ENCODE measurements at regions not wholly inside any gene's neighbourhood (a gene's known extent, or its start where the extent isn't known, plus 50 kb on each side); places are given as distances from the start of the nearest gene placed in this dataset.
A peak's percentile ranks its signal among the peaks of the same experiment; 100 is the strongest.

- DNase-seq: no peak
These were observed 236.8 kb downstream of the DLL1 start for GRCh38 chr6:170053966-170054661.

- DNase-seq: no peak
These were observed 237.7 kb downstream of the DLL1 start for GRCh38 chr6:170052991-170053821.

DNA sequence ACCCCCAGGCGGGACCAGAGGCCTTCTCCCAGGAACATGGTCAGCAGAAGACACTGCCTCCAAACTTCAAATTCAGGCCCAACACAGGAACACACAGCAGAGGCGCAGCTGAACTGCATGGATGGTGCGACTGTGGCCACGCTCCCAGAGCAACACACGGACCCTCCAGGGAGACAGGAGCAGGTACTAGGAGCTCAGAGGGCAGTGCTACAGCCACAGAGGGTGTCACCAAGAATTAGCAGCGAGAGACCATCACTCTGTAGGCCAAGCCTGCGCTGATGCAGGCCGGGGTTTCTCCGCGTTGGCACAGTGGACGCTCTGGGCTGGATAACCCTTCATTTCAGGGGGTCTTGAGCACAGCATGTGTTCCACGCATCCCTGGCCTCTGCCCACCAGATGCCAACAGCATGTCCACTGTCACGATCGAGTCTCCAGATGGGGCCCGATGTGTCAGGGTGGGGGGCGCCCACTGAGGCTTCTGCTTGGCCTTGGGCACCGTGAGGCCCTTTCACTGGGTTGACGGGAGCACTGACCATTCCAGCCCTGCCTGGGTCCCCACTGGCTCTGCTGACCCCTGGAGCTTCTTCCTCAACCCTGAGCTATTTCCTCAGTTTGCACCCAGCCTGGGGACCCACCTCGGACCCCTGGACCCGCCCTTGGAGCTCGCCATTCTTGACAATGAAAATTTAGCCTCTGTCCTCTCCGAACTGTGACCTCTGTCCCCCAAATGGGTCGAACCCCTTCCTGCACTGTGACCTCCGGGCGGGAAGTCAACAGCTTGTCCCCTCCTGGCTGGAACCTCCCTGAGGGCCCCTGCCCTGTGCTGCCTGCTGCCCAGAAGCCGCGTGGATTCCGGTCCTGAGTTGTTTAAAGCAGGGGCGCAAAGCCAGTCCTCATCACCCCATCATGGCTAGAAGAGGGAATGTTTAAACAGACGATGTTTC, 239.4 kb downstream of the DLL1 start:
- DNase-seq: no peak

DNA sequence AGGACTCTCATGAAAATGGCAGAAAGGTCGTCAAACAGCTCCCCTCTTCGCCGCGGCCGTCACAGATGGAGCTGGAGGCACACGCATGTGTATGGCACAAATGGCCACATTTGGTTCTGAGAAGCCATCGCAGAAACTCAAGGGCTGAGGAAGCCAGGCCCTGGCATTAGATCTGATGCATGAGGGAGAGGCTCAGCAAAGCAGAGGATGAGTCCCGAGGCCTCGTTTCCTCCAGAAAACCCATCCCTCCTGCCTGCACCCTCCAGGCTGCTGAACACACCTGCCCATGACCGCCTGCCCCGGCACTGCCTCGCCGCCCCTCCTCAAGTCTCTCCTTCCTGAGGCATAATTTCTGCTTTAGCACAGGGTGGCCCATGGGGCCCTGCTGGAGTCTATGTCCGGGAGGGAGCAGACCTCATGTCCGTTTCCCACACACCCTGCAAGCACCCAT, 240.3 kb downstream of the DLL1 start:
- no peak for DNase-seq

DNA sequence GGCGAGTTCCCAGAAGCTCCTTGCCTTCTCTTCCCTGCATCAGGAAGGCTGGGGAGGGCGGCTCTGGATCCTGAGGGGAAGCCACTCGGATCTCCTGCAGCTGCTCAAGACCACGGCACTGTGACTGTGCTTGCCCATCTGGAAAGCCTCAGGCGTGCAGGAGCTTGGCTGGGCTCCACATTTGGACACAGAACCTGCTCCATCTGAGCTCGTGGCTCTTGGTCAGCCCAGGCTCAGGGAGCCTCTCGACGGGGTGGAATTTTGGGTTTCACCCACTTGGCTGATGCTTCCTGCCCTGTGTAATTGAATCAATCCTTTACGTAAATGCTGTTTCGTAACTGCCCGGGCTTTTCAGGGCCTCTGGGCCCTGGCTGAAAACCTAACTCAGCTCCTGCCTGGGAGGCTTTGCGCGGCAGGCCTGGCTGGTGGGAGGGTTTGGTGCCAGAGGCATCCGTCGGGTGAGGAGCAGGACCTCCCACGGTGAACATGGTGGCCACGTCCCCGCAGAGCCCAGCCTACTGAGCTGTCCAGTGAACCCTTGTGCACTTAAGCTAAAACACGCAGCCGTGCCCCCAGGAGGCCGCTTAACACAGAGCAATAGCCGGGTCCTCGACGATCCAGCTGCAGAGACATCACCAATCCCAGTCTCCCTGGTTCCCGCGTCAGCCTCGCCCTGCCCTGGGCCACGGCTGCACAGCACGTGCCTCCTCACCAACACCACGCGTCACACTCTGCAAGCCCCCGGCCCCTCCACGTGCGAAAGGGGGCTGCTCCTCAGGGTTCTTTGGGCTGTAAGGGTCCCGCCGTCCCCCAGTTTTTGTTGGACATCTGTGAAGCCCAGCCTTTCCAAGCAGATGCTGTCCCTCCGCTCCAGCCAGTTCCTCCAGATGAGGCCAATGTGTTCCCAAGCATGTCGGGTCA, 241.0 kb downstream of the DLL1 start:
- DNase-seq: peak; percentile 31

DNA sequence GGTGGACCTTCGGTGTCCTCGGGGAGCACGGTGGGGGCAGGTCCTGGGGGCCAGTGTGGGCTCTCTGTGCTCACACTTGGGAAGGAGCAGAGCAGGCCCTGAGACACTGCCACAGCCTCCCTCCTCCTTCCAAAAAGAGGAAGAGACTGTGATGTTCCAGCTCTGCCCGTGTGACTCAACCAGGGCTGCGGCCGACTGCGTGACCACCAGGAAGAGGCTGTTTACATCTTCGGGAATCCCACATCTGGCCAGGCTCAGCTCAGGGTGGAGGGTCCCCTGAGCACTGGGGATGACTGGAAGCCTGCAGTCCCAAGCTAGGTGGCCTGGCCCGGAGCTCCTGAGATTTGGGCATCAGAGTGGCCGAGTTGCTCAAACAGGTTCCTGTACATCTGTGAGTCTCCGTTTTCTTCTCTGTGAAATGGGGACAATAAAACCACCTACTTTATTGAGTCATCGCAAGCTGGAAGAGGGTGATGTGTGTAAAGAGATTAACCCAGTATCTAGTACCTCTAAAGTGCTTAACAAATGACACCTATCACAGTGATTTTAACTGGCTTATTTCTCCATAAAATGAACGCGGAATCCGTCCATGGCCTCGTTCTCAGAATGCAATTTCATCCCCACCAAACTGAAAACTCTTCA, 242.1 kb downstream of the DLL1 start:
- peak; percentile 62 for DNase-seq

- DNase-seq: no peak
These were observed 243.1 kb downstream of the DLL1 start for GRCh38 chr6:170047823-170048222.

DNA sequence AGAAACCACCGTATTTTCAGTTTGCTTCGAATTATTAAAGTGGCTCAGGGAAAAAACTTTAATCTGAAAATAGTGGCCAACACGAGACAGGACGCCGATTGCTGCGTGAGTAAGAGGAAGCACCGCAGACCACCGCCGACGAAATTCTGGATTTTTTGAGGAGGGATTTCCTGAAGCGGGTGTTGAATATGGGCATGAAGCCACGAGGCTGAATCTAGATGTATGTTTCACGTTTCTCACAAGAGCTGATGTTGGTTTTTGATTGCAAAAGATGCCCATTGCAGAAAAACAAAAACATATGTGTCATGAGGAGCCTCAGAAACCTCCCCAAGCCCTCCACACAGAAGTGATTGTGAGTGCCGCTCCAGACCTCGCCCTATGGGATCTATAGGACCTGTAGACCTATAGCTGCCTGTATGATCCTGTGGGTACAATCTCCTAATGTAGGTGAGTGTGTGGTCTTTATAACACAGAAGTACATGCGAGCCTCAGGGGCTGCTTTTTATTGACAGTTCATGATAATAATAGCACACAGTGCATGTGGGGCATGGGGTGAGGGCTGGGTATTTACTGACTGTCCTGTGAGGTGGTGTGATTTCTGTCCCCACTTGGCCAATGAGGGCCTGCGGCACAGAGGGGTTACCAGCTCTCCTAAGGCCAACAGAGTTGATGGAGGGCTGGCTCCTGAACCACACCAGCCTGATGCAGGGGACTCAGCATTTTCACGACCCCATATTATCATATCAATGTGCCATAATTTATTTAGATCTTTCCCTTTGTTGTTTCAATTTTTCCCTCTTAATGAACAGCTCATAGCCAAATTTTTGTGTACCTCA, 243.9 kb downstream of the DLL1 start:
- peak; percentile 29 for DNase-seq

- DNase-seq: no peak
These were observed 244.8 kb downstream of the DLL1 start for GRCh38 chr6:170045981-170046667.

- no peak for DNase-seq
These were observed 245.3 kb downstream of the DLL1 start for GRCh38 chr6:170045563-170045960.

DNA sequence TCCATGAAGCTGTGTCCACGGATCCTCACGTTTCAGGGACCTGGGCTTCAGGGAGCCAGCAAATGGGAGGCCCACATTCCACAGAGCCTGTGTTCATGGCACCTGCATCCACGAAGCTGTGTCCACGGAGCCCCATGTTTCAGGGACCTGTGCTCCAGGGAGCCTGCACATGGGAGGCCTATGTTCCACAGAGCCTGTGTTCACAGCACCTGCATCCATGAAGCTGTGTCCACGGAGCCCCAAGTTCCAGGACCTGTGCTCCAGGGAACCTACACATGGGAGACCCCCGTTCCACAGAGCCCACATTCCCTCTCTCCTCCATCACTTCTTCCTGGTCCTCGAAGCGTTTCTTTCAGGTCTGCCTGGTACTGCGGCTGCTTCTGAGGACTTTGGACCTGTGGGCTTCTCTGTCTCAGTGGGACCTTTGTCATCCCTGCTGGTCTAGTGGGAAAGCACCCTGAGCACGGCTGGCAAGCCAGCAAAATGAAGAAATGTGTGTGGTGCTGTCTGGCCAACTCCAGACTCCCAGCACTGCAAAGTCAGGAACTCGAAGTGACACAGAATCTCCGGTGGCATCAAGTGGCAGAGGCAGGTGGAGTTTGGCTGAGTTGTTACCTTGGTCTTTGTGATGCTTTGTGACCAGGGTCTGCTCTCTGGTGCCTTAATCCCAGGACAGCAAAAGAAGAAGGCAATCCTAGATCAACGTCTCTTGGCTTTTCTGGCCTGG, 245.9 kb downstream of the DLL1 start:
- DNase-seq: no peak

GRCh38 chr6:170043881-170044790, 246.7 kb downstream of the DLL1 start:
- no peak for DNase-seq

DNA sequence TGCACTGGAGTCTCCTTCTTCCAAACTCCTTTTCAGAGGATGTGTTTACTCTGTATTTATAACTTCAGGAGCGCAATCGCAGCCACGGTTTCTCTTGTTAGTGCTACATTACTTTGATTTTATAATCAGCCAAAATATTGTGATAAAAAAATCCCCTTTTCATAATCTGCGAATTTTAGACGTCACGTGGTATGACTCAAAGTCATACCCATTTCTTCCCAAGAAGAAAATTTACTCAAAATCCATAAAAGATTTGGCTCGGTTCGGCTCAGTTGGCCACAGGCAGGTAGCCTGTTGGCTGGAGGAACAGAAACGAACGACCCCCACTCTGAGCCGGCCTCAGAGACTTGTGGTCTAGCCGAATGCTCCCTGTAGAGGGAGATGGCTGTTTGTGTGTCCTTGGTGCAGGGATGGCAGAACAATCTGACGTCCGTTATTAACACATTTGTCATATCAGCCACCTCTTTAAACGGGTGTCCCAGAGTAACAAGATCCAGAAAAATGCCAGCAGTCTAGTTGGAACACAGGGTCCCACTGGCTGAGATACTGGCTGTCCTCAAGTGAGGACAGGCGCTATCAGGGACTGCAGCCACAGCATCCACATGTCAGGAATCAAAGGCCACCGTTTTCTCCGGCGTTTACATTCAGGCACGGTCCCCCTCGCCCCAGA, 247.6 kb downstream of the DLL1 start:
- DNase-seq: no peak

DNA sequence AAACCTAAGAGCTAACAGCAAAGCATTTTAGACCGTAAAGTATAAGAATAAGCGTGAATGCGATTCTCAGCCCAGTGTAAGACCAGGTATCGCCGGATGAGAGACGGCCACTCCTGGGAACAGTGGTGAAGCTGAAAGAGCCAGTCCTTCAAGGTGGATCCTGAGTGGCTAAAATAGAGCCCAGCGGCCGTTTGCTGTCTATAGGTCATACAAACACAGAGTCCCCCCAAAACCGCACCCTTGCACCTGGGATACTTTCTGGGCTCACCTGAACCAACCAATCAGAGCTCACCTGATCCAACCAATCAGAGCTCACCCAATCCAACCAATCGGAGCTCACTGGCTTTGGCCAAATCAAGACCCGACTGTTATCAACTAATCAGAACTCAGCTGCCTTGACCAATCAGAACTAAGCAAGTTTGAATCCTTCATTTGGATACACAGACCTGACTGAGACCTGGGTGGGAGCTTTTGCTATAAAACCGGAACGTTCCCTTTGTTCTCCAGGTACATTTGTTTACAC, 248.2 kb downstream of the DLL1 start:
- no peak for DNase-seq

- DNase-seq: no peak
These were observed 248.8 kb downstream of the DLL1 start for GRCh38 chr6:170042123-170042522.

GRCh38 chr6:170041526-170041925, 249.4 kb downstream of the DLL1 start:
- DNase-seq: no peak

- no peak for DNase-seq
These were observed 250.0 kb downstream of the DLL1 start for GRCh38 chr6:170040906-170041305.
